ENCODE measurements at regions not wholly inside any gene's neighbourhood (a gene's known extent, or its start where the extent isn't known, plus 50 kb on each side); places are given as distances from the start of the nearest gene placed in this dataset.

DNA sequence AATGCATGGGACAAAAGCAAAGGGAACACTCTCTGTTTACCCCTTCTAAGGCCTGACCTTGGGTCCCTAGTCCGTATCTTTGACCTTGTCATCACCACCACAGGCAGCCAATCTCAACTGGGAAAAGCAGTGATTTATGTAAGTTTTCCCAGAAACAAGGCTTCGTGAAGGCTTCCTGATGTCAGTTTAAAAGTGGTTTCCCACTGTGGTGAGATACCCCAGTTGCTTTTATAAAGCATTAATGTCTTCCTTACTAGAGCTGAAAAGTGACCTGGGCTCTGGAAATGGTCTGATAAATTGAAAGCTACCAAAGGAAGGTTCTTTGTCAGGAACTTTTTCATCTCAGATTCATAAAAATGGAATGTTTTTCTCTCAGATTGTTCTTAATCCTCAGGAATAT is 536.4 kb upstream of the PTBP2 start:
- no peaks in the 10 kb centered on the region for H3K9me3 ChIP-seq (ENCODE audit: control insufficient read depth, insufficient read depth, low read depth, low read length)
- ChIA-PET CTCF (interaction anchor here (0.5 to 0.6 kb wide), 2 partner anchors 309 to 1470 kb away, joined by 6 read pairs; no protein-coding TSS in a partner anchor), POLR2A (no interaction called here)
- no peak overlapping the region for H3K4me3 ChIP-seq (ENCODE audit: low read depth, low read length)
- H3K4me1 ChIP-seq (ENCODE audit: control insufficient read depth, insufficient read depth, low read length), result no peaks in the 10 kb centered on the region
- no peaks in the 10 kb centered on the region for H3K36me3 ChIP-seq (ENCODE audit: control insufficient read depth in 2 of 2, insufficient read depth in 1 of 2, low read length in 2 of 2)
- H3K27ac ChIP-seq (ENCODE audit: extremely low read depth, low read depth, low read length), result no peak overlapping the region
- TF ChIP-seq, protein P1, sequence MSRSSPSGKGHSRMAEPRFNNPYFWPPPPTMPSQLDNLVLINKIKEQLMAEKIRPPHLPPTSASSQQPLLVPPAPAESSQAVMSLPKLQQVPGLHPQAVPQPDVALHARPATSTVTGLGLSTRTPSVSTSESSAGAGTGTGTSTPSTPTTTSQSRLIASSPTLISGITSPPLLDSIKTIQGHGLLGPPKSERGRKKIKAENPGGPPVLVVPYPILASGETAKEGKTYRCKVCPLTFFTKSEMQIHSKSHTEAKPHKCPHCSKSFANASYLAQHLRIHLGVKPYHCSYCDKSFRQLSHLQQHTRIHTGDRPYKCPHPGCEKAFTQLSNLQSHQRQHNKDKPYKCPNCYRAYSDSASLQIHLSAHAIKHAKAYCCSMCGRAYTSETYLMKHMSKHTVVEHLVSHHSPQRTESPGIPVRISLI (tag by site-specific recombination; IDR thresholded peaks at IDR 0.05), result no peak
- TF ChIP-seq, protein P2, sequence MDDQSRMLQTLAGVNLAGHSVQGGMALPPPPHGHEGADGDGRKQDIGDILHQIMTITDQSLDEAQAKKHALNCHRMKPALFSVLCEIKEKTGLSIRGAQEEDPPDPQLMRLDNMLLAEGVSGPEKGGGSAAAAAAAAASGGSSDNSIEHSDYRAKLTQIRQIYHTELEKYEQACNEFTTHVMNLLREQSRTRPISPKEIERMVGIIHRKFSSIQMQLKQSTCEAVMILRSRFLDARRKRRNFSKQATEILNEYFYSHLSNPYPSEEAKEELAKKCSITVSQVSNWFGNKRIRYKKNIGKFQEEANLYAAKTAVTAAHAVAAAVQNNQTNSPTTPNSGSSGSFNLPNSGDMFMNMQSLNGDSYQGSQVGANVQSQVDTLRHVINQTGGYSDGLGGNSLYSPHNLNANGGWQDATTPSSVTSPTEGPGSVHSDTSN (CRISPR knock-in tag; IDR thresholded peaks at IDR 0.05), result no peak
- TF ChIP-seq ZNF354C (tag by site-specific recombination; IDR thresholded peaks at IDR 0.05; ENCODE audit: borderline replicate concordance, low read depth), result no peak
- no peak for TF ChIP-seq ZSCAN23 (tag by site-specific recombination; IDR thresholded peaks at IDR 0.05)
- no peak for TF ChIP-seq ZNF658 (tag by site-specific recombination; IDR thresholded peaks at IDR 0.05)
- TF ChIP-seq ZNF48 (tag by site-specific recombination; IDR thresholded peaks at IDR 0.05), result no peak
- TF ChIP-seq ZIC2 (tag by site-specific recombination; IDR thresholded peaks at IDR 0.05), result no peak
- TF ChIP-seq MEIS1 (CRISPR knock-in tag; IDR thresholded peaks at IDR 0.05; ENCODE audit: borderline replicate concordance), result no peak
- TF ChIP-seq, protein P3, sequence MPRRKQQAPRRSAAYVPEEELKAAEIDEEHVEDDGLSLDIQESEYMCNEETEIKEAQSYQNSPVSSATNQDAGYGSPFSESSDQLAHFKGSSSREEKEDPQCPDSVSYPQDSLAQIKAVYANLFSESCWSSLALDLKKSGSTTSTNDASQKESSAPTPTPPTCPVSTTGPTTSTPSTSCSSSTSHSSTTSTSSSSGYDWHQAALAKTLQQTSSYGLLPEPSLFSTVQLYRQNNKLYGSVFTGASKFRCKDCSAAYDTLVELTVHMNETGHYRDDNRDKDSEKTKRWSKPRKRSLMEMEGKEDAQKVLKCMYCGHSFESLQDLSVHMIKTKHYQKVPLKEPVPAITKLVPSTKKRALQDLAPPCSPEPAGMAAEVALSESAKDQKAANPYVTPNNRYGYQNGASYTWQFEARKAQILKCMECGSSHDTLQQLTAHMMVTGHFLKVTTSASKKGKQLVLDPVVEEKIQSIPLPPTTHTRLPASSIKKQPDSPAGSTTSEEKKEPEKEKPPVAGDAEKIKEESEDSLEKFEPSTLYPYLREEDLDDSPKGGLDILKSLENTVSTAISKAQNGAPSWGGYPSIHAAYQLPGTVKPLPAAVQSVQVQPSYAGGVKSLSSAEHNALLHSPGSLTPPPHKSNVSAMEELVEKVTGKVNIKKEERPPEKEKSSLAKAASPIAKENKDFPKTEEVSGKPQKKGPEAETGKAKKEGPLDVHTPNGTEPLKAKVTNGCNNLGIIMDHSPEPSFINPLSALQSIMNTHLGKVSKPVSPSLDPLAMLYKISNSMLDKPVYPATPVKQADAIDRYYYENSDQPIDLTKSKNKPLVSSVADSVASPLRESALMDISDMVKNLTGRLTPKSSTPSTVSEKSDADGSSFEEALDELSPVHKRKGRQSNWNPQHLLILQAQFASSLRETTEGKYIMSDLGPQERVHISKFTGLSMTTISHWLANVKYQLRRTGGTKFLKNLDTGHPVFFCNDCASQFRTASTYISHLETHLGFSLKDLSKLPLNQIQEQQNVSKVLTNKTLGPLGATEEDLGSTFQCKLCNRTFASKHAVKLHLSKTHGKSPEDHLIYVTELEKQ (tag by site-specific recombination; IDR thresholded peaks at IDR 0.05; ENCODE audit: borderline replicate concordance), result no peak
- TF ChIP-seq BCL11B (tag by site-specific recombination; IDR thresholded peaks at IDR 0.05; ENCODE audit: low read depth), result no peak
- TF ChIP-seq, protein P4, sequence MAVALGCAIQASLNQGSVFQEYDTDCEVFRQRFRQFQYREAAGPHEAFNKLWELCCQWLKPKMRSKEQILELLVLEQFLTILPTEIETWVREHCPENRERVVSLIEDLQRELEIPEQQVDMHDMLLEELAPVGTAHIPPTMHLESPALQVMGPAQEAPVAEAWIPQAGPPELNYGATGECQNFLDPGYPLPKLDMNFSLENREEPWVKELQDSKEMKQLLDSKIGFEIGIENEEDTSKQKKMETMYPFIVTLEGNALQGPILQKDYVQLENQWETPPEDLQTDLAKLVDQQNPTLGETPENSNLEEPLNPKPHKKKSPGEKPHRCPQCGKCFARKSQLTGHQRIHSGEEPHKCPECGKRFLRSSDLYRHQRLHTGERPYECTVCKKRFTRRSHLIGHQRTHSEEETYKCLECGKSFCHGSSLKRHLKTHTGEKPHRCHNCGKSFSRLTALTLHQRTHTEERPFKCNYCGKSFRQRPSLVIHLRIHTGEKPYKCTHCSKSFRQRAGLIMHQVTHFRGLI (tag by site-specific recombination; IDR thresholded peaks at IDR 0.05), result no peak
- no peak for TF ChIP-seq ZNF202 (tag by site-specific recombination; IDR thresholded peaks at IDR 0.05; ENCODE audit: borderline replicate concordance)
- TF ChIP-seq ZNF560 (tag by site-specific recombination; IDR thresholded peaks at IDR 0.05; ENCODE audit: borderline replicate concordance), result no peak
- no peak for TF ChIP-seq ZNF530 (tag by site-specific recombination; IDR thresholded peaks at IDR 0.05; ENCODE audit: low read depth)
- TF ChIP-seq, protein P5, sequence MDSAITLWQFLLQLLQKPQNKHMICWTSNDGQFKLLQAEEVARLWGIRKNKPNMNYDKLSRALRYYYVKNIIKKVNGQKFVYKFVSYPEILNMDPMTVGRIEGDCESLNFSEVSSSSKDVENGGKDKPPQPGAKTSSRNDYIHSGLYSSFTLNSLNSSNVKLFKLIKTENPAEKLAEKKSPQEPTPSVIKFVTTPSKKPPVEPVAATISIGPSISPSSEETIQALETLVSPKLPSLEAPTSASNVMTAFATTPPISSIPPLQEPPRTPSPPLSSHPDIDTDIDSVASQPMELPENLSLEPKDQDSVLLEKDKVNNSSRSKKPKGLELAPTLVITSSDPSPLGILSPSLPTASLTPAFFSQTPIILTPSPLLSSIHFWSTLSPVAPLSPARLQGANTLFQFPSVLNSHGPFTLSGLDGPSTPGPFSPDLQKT (IDR thresholded peaks at IDR 0.05; ENCODE audit: borderline replicate concordance, low read depth, low read length), result no peak
- no peak for TF ChIP-seq ZNF302 (tag by site-specific recombination; IDR thresholded peaks at IDR 0.05; ENCODE audit: low read depth)

DNA sequence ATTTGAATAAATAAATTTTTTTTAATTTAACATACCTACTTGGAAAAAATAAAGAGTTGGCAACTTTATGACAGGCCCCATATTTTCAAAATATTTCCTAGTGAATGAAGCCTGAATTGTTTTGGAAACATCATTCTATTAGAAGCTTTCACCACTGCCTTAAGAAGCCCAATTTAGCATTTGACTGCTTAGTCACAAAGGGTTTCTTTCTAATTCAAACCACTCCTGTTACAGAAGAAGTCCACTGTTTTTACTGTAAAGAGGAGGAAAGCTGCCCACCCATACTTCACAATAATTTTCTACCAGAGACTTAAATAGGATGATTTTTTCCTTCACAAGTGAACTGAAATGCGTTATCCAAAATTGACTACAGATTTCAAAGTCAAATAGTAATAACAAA is 534.6 kb upstream of the PTBP2 start:
- no peaks in the 10 kb centered on the region for H3K36me3 ChIP-seq (ENCODE audit: control insufficient read depth in 2 of 2, insufficient read depth in 1 of 2, low read length in 2 of 2)
- ChIA-PET POLR2A (no interaction called here), CTCF (no interaction called here)
- H3K9me3 ChIP-seq (ENCODE audit: control insufficient read depth, insufficient read depth, low read depth, low read length), result no peaks in the 10 kb centered on the region
- no peak overlapping the region for H3K4me3 ChIP-seq (ENCODE audit: low read depth, low read length)
- H3K27ac ChIP-seq (ENCODE audit: extremely low read depth, low read depth, low read length), result no peak overlapping the region
- H3K4me1 ChIP-seq (ENCODE audit: control insufficient read depth, insufficient read depth, low read length), result no peaks in the 10 kb centered on the region
- no peak for TF ChIP-seq ZNF335 (tag by site-specific recombination; conservative IDR thresholded peaks at IDR 0.05)
- no peak for TF ChIP-seq HOXC10 (CRISPR knock-in tag; IDR thresholded peaks at IDR 0.05)
- TF ChIP-seq, protein P6, sequence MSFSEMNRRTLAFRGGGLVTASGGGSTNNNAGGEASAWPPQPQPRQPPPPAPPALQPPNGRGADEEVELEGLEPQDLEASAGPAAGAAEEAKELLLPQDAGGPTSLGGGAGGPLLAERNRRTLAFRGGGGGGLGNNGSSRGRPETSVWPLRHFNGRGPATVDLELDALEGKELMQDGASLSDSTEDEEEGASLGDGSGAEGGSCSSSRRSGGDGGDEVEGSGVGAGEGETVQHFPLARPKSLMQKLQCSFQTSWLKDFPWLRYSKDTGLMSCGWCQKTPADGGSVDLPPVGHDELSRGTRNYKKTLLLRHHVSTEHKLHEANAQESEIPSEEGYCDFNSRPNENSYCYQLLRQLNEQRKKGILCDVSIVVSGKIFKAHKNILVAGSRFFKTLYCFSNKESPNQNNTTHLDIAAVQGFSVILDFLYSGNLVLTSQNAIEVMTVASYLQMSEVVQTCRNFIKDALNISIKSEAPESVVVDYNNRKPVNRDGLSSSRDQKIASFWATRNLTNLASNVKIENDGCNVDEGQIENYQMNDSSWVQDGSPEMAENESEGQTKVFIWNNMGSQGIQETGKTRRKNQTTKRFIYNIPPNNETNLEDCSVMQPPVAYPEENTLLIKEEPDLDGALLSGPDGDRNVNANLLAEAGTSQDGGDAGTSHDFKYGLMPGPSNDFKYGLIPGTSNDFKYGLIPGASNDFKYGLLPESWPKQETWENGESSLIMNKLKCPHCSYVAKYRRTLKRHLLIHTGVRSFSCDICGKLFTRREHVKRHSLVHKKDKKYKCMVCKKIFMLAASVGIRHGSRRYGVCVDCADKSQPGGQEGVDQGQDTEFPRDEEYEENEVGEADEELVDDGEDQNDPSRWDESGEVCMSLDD (tag by site-specific recombination; IDR thresholded peaks at IDR 0.05), result no peak
- TF ChIP-seq, protein P7, sequence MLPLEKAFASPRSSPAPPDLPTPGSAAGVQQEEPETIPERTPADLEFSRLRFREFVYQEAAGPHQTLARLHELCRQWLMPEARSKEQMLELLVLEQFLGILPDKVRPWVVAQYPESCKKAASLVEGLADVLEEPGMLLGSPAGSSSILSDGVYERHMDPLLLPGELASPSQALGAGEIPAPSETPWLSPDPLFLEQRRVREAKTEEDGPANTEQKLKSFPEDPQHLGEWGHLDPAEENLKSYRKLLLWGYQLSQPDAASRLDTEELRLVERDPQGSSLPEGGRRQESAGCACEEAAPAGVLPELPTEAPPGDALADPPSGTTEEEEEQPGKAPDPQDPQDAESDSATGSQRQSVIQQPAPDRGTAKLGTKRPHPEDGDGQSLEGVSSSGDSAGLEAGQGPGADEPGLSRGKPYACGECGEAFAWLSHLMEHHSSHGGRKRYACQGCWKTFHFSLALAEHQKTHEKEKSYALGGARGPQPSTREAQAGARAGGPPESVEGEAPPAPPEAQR (tag by site-specific recombination; IDR thresholded peaks at IDR 0.05), result no peak
- TF ChIP-seq, protein P8, sequence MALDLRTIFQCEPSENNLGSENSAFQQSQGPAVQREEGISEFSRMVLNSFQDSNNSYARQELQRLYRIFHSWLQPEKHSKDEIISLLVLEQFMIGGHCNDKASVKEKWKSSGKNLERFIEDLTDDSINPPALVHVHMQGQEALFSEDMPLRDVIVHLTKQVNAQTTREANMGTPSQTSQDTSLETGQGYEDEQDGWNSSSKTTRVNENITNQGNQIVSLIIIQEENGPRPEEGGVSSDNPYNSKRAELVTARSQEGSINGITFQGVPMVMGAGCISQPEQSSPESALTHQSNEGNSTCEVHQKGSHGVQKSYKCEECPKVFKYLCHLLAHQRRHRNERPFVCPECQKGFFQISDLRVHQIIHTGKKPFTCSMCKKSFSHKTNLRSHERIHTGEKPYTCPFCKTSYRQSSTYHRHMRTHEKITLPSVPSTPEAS (tag by site-specific recombination; IDR thresholded peaks at IDR 0.05), result no peak
- TF ChIP-seq ZNF202 (tag by site-specific recombination; IDR thresholded peaks at IDR 0.05; ENCODE audit: borderline replicate concordance), result no peak

Measured in HEK293 (cell line).